ENCODE measurements at regions not wholly inside any gene's neighbourhood (a gene's known extent, or its start where the extent isn't known, plus 50 kb on each side); places are given as distances from the start of the nearest gene placed in this dataset.

- no peaks in the 10 kb centered on the region for H3K4me1 ChIP-seq (ENCODE audit: insufficient read depth, low read length)
- no peaks in the 10 kb centered on the region for H3K36me3 ChIP-seq (ENCODE audit: insufficient read depth, low read length)
- H3K27me3 ChIP-seq (ENCODE audit: control insufficient read depth in 1 of 2, insufficient read depth in 2 of 2, low read length in 2 of 2) = no peaks in the 10 kb centered on the region
- H3K9ac ChIP-seq (ENCODE audit: low read length) = no peak overlapping the region
- no peaks in the 10 kb centered on the region for H3K9me3 ChIP-seq (ENCODE audit: low read length)
- no peak overlapping the region for H3K27ac ChIP-seq (ENCODE audit: low read depth, low read length)
- H3K4me3 ChIP-seq (ENCODE audit: low read depth in 1 of 2, low read length in 2 of 2) = no peak overlapping the region
Observed at GRCh38 chr1:24999426-24999825, 69.3 kb upstream of the RUNX3 start.

DNA sequence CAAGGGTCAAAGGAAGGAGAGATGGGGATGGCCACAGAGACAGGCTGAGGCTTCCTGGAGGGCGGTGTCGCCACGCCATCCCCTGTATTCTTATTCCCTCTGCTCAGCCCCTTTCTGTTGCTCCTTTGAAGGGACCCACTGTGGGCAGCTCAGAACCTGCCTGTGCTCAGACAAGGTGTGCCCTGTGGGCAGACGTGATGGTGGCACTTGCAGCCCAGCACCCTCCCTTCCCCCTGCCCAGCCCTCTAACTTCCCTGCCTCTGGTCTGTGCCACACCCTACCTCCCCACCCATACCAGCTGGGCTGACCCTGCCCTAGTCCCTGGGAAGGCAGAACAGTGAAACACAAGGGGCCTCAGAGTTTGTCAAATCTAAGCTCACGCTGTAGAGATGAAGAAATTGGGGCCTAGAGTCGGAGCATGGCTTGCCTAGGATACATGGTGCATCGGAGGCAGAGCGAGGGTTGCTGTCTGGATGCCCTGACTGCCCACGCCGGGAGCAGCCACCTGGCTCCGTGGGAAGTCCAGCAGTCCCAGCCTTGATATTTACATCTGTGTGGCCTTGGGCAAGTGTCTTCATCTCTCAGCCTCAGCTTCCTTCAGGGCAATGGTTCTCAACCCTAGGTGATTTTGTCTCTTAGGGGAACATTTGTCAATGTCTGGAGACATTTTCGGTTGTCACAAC is 68.6 kb upstream of the RUNX3 start:
- Histone ChIP-seq H3K9ac (ENCODE audit: low read length) (no peak overlapping the region), H3K9me3 (ENCODE audit: low read length) (no peaks in the 10 kb centered on the region), H3K27me3 (ENCODE audit: control insufficient read depth in 1 of 2, insufficient read depth in 2 of 2, low read length in 2 of 2) (no peaks in the 10 kb centered on the region), H3K27ac (ENCODE audit: low read depth, low read length) (no peak overlapping the region), H3K36me3 (ENCODE audit: insufficient read depth, low read length) (no peaks in the 10 kb centered on the region), H3K4me3 (ENCODE audit: low read depth in 1 of 2, low read length in 2 of 2) (no peak overlapping the region), H3K4me1 (ENCODE audit: insufficient read depth, low read length) (no peaks in the 10 kb centered on the region)

- H3K9ac ChIP-seq (ENCODE audit: low read length) = no peak overlapping the region
- no peaks in the 10 kb centered on the region for H3K27me3 ChIP-seq (ENCODE audit: control insufficient read depth in 1 of 2, insufficient read depth in 2 of 2, low read length in 2 of 2)
- H3K4me3 ChIP-seq (ENCODE audit: low read depth in 1 of 2, low read length in 2 of 2) = no peak overlapping the region
- H3K9me3 ChIP-seq (ENCODE audit: low read length) = no peaks in the 10 kb centered on the region
- no peaks in the 10 kb centered on the region for H3K4me1 ChIP-seq (ENCODE audit: insufficient read depth, low read length)
- no peak overlapping the region for H3K27ac ChIP-seq (ENCODE audit: low read depth, low read length)
- no peaks in the 10 kb centered on the region for H3K36me3 ChIP-seq (ENCODE audit: insufficient read depth, low read length)
Observed at GRCh38 chr1:24996983-24997893, 67.2 kb upstream of the RUNX3 start.

GRCh38 chr1:24996456-24996855 is 66.4 kb upstream of the RUNX3 start:
- no peaks in the 10 kb centered on the region for H3K36me3 ChIP-seq (ENCODE audit: insufficient read depth, low read length)
- H3K27ac ChIP-seq (ENCODE audit: low read depth, low read length) = no peak overlapping the region
- no peak overlapping the region for H3K9ac ChIP-seq (ENCODE audit: low read length)
- no peak overlapping the region for H3K4me3 ChIP-seq (ENCODE audit: low read depth in 1 of 2, low read length in 2 of 2)
- H3K4me1 ChIP-seq (ENCODE audit: insufficient read depth, low read length) = no peaks in the 10 kb centered on the region
- no peaks in the 10 kb centered on the region for H3K9me3 ChIP-seq (ENCODE audit: low read length)
- no peaks in the 10 kb centered on the region for H3K27me3 ChIP-seq (ENCODE audit: control insufficient read depth in 1 of 2, insufficient read depth in 2 of 2, low read length in 2 of 2)

DNA sequence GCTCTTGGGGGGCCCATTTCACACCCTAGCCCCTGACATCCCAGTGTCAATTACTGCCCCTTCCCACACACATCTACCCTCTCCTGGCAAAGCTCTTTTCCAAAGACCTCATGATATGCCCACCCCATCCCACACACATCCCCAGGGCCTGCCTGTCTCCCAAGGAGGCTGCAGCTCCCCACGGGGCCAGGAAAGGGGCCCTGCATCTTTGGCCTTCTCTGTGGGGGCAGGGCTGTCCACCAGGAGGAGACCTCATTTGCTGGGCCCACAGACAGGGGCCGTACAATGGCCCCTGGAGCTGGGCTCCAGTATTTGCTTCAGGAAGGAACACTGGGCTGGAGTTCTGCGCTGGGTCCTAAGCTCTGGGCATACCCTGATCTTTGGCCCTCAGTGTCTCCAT is 65.6 kb upstream of the RUNX3 start:
- Histone ChIP-seq H3K4me3 (ENCODE audit: low read depth in 1 of 2, low read length in 2 of 2) (no peak overlapping the region), H3K4me1 (ENCODE audit: insufficient read depth, low read length) (no peaks in the 10 kb centered on the region), H3K27me3 (ENCODE audit: control insufficient read depth in 1 of 2, insufficient read depth in 2 of 2, low read length in 2 of 2) (no peaks in the 10 kb centered on the region), H3K27ac (ENCODE audit: low read depth, low read length) (no peak overlapping the region), H3K9ac (ENCODE audit: low read length) (no peak overlapping the region), H3K9me3 (ENCODE audit: low read length) (no peaks in the 10 kb centered on the region), H3K36me3 (ENCODE audit: insufficient read depth, low read length) (no peaks in the 10 kb centered on the region)

- Histone ChIP-seq H3K27ac (ENCODE audit: low read depth, low read length) (no peak overlapping the region), H3K36me3 (ENCODE audit: insufficient read depth, low read length) (no peaks in the 10 kb centered on the region), H3K4me3 (ENCODE audit: low read depth in 1 of 2, low read length in 2 of 2) (no peak overlapping the region), H3K9ac (ENCODE audit: low read length) (no peak overlapping the region), H3K9me3 (ENCODE audit: low read length) (no peaks in the 10 kb centered on the region), H3K4me1 (ENCODE audit: insufficient read depth, low read length) (no peaks in the 10 kb centered on the region), H3K27me3 (ENCODE audit: control insufficient read depth in 1 of 2, insufficient read depth in 2 of 2, low read length in 2 of 2) (no peaks in the 10 kb centered on the region)
Observed at GRCh38 chr1:24995140-24995539, 65.1 kb upstream of the RUNX3 start.

- H3K27me3 ChIP-seq (ENCODE audit: control insufficient read depth in 1 of 2, insufficient read depth in 2 of 2, low read length in 2 of 2) = no peaks in the 10 kb centered on the region
- no peak overlapping the region for H3K9ac ChIP-seq (ENCODE audit: low read length)
- H3K4me3 ChIP-seq (ENCODE audit: low read depth in 1 of 2, low read length in 2 of 2) = no peak overlapping the region
- no peaks in the 10 kb centered on the region for H3K9me3 ChIP-seq (ENCODE audit: low read length)
- H3K27ac ChIP-seq (ENCODE audit: low read depth, low read length) = no peak overlapping the region
- H3K4me1 ChIP-seq (ENCODE audit: insufficient read depth, low read length) = no peaks in the 10 kb centered on the region
- H3K36me3 ChIP-seq (ENCODE audit: insufficient read depth, low read length) = no peaks in the 10 kb centered on the region
Observed at GRCh38 chr1:24993871-24994580, 64.0 kb upstream of the RUNX3 start.

DNA sequence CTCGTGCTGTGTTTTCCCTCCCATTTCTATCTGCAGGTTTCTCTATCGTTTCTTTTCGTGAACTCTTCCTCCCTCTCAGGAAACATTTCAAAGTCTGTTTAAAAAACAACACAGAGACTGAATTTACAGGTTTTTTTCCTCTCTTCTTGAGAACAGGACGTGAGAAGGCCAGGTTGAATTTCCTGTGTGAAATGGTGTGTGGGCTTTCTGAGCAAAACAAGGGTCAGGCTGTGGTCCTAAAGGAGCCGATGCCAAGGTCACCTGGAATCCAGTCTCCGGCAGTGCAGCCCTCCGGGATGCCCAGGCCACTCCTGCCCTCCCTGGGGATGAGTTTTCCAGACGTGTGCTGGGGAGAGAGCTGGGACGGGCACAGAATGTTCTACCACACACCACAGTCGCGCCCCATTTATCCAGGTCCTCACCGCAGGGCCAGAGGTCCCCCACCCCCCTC is 62.7 kb upstream of the RUNX3 start:
- Histone ChIP-seq H3K27me3 (ENCODE audit: control insufficient read depth in 1 of 2, insufficient read depth in 2 of 2, low read length in 2 of 2) (no peaks in the 10 kb centered on the region), H3K4me1 (ENCODE audit: insufficient read depth, low read length) (no peaks in the 10 kb centered on the region), H3K36me3 (ENCODE audit: insufficient read depth, low read length) (no peaks in the 10 kb centered on the region), H3K4me3 (ENCODE audit: low read depth in 1 of 2, low read length in 2 of 2) (no peak overlapping the region), H3K9ac (ENCODE audit: low read length) (no peak overlapping the region), H3K9me3 (ENCODE audit: low read length) (no peaks in the 10 kb centered on the region), H3K27ac (ENCODE audit: low read depth, low read length) (no peak overlapping the region)

DNA sequence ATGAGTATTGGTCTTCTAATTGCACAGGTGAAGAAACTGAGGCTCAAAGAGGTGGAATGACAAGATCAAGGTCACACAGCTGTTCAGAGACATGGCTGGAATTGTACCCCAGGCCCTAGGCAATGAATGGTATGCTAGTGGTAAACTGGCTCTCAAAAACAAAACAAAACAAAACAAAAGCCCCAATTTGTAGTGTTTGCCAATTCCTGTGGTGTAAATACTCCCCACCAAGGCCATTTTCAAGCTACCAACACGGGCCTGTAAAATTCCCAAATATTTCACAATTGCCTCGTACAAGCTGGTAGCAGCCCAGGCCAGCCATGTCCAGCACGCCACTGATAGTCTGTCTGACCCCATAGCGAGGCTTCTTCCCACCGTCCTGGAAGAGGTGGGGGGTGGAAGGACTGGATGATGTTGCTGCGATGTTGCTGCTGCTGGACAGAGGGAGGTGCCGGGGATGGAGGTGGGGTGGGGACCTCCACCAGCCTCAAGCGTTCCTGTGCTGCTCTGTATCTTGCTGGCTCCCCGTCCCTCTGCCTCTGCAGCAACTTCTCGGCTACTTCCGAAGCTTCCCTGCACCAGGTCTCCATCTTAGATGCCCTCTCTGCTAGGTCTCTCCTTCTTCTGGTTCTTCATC is 62.2 kb upstream of the RUNX3 start:
- no peaks in the 10 kb centered on the region for H3K9me3 ChIP-seq (ENCODE audit: low read length)
- no peaks in the 10 kb centered on the region for H3K27me3 ChIP-seq (ENCODE audit: control insufficient read depth in 1 of 2, insufficient read depth in 2 of 2, low read length in 2 of 2)
- no peak overlapping the region for H3K9ac ChIP-seq (ENCODE audit: low read length)
- H3K36me3 ChIP-seq (ENCODE audit: insufficient read depth, low read length) = no peaks in the 10 kb centered on the region
- no peaks in the 10 kb centered on the region for H3K4me1 ChIP-seq (ENCODE audit: insufficient read depth, low read length)
- no peak overlapping the region for H3K4me3 ChIP-seq (ENCODE audit: low read depth in 1 of 2, low read length in 2 of 2)
- H3K27ac ChIP-seq (ENCODE audit: low read depth, low read length) = no peak overlapping the region

GRCh38 chr1:24991697-24992096 is 61.6 kb upstream of the RUNX3 start:
- H3K4me3 ChIP-seq (ENCODE audit: low read depth in 1 of 2, low read length in 2 of 2) = no peak overlapping the region
- no peaks in the 10 kb centered on the region for H3K36me3 ChIP-seq (ENCODE audit: insufficient read depth, low read length)
- H3K27me3 ChIP-seq (ENCODE audit: control insufficient read depth in 1 of 2, insufficient read depth in 2 of 2, low read length in 2 of 2) = no peaks in the 10 kb centered on the region
- H3K27ac ChIP-seq (ENCODE audit: low read depth, low read length) = no peak overlapping the region
- H3K9ac ChIP-seq (ENCODE audit: low read length) = no peak overlapping the region
- H3K9me3 ChIP-seq (ENCODE audit: low read length) = no peaks in the 10 kb centered on the region
- no peaks in the 10 kb centered on the region for H3K4me1 ChIP-seq (ENCODE audit: insufficient read depth, low read length)
